ENCODE measurements at regions not wholly inside any gene's neighbourhood (a gene's known extent, or its start where the extent isn't known, plus 50 kb on each side); places are given as distances from the start of the nearest gene placed in this dataset.

GRCh38 chr14:83007641-83008225 is 1474.1 kb upstream of the SEL1L start:
- TF ChIP-seq, protein P1, sequence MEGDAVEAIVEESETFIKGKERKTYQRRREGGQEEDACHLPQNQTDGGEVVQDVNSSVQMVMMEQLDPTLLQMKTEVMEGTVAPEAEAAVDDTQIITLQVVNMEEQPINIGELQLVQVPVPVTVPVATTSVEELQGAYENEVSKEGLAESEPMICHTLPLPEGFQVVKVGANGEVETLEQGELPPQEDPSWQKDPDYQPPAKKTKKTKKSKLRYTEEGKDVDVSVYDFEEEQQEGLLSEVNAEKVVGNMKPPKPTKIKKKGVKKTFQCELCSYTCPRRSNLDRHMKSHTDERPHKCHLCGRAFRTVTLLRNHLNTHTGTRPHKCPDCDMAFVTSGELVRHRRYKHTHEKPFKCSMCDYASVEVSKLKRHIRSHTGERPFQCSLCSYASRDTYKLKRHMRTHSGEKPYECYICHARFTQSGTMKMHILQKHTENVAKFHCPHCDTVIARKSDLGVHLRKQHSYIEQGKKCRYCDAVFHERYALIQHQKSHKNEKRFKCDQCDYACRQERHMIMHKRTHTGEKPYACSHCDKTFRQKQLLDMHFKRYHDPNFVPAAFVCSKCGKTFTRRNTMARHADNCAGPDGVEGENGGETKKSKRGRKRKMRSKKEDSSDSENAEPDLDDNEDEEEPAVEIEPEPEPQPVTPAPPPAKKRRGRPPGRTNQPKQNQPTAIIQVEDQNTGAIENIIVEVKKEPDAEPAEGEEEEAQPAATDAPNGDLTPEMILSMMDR (conservative IDR thresholded peaks at IDR 0.05; ENCODE audit: low read depth in 2 of 2), result no peak
- no peak for TF ChIP-seq EZH2 (IDR thresholded peaks at IDR 0.05; ENCODE audit: low read depth, unreplicated experiment)
- no peak for TF ChIP-seq POLR2AphosphoS5 (IDR thresholded peaks at IDR 0.05; ENCODE audit: low read depth)
- no peak for TF ChIP-seq REST (IDR thresholded peaks at IDR 0.05; ENCODE audit: unreplicated experiment)
- no peak for TF ChIP-seq EZH2phosphoT487 (IDR thresholded peaks at IDR 0.05; ENCODE audit: unreplicated experiment)
- no peak for TF ChIP-seq ETS1 (IDR thresholded peaks at IDR 0.05)
- TF ChIP-seq ZNF114 (CRISPR knock-in tag; IDR thresholded peaks at IDR 0.05), result no peak
- TF ChIP-seq CREB1 (CRISPR knock-in tag; IDR thresholded peaks at IDR 0.05; ENCODE audit: low read depth), result no peak
- TF ChIP-seq STAT1 (IDR thresholded peaks at IDR 0.05; ENCODE audit: unreplicated experiment), result no peak
- no peak for TF ChIP-seq JUNB (IDR thresholded peaks at IDR 0.05; ENCODE audit: unreplicated experiment)

Data from GM23338 (cell line).